ENCODE measurements at regions not wholly inside any gene's neighbourhood (a gene's known extent, or its start where the extent isn't known, plus 50 kb on each side); places are given as distances from the start of the nearest gene placed in this dataset.

GRCh38 chr4:162878096-162878495 lies 288.6 kb downstream of the NAF1 start (continued):
- no peak for TF ChIP-seq CHD7 (IDR thresholded peaks at IDR 0.05; ENCODE audit: insufficient replicate concordance, low read length)
- TF ChIP-seq TCF12 (IDR thresholded peaks at IDR 0.05; ENCODE audit: low read depth, low read length), result no peak
- TF ChIP-seq SP2 (IDR thresholded peaks at IDR 0.05; ENCODE audit: low read length), result no peak
- no peak for TF ChIP-seq PHF8 (conservative IDR thresholded peaks at IDR 0.05; ENCODE audit: low read depth, low read length)
- TF ChIP-seq TBP (IDR thresholded peaks at IDR 0.05; ENCODE audit: low read depth, low read length), result no peak
- TF ChIP-seq SUZ12 (IDR thresholded peaks at IDR 0.05; ENCODE audit: low read length), result no peak
- no peak for TF ChIP-seq ZNF274 (IDR thresholded peaks at IDR 0.05; ENCODE audit: borderline replicate concordance, extremely low read depth, low read length)
- no peak for TF ChIP-seq POU5F1 (IDR thresholded peaks at IDR 0.05; ENCODE audit: low read depth, low read length)
- TF ChIP-seq JUND (IDR thresholded peaks at IDR 0.05; ENCODE audit: low read length), result no peak
- TF ChIP-seq CHD1 (IDR thresholded peaks at IDR 0.05; ENCODE audit: low read depth, low read length), result no peak

Measured in H1 (cell line).